Endometrial microvascular endothelial cells (primary cell): ENCODE measurements at regions not wholly inside any gene's neighbourhood (a gene's known extent, or its start where the extent isn't known, plus 50 kb on each side); places are given as distances from the start of the nearest gene placed in this dataset.

Source experiments
- in situ Hi-C: cut with HindIII; loops from 2 replicates; pipeline ENCODE4 v1.10.0; 2017; ENCODE audit warnings: low sequenced_read_pairs, low pct_unique_long_range_greater_than_20kb; ENCODE audit errors: inconsistent ontology term

DNA sequence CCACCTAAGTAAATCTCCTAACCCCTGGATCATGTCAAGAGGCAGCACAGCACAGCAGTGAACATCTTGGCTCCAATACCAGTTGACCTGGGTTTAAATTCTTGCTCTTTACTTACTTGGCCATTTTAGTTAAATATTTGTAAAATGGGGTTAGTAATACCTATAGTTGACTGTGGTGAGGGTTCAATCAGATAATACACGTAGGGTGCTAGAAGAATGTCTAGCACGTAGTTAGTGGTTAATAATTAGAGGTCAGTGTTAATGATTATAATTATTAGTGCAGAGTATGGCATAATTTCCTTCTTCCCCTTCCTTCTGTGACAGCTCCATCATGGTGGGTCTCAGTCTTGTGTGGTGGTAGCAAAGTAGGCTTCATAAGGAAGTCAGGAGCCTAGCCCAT lies 520.8 kb downstream of the INSC start:
- in situ Hi-C loops = no loop called here

DNA sequence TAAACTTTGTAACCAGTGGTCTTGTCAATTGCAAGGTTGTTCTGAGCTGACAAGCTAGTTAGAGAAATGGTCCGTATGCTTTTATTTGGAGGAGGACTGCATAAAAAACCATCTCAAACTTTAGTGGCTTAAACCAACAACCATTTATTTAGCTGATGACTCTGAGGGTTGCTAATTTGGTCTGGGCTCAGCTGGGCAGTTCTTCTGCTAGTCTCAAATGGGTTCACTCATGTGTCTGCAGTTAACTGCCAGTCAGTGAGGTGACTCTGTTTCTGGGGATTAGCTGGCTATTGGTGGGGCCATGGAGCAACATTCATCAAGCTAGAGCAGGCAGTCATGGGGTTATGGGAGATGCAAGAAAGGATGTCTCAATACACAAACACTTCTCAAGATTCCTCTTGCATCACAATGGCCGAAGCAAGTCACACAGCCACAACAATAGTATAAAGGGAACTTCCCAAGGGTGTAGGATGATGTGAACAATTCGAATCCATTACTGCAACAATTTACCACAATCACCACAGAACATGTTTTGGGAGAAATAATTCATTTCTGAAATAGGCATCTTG lies 521.9 kb downstream of the INSC start:
- in situ Hi-C loops = no loop called here

DNA sequence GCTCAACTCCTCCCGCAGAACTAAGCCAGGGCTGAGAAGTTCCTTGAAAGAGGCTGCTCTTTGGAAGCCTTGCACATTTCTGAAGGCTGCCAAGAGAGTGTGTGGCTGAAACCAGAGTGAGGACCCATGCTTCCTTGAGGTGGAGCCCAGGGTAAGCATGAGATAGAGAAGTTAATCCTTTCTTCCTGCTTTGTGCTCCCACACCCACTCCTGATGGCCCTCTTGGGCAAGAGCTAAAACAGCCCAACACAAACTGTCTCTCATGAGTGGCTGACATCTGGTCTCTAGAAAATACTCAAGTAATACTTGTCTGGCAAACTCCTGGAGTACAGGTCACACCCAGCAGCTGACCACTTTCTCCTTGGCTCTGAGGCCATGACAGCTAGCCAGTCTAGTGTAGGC lies 523.7 kb downstream of the INSC start:
- in situ Hi-C loops = no loop called here

DNA sequence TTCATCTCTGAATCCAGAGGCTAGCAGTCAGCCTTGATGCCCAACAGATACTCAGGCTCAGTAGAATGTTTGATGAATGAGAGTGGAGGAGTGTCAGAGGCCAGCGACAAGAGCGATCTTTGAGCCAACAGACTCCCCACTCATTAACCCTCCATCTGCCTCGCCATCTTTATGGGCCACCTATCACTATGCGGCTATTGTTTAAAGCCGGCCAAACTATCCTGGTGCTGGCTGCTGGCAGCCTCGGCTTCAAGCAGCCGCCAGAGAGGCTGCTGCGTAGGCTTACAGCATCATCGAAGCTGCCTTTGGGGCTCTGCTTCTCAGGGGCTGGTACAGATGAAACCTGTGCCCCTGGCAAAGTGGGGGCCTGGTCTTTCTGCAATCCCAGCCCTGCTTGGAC lies 525.6 kb downstream of the INSC start:
- in situ Hi-C loops = no loop called here

DNA sequence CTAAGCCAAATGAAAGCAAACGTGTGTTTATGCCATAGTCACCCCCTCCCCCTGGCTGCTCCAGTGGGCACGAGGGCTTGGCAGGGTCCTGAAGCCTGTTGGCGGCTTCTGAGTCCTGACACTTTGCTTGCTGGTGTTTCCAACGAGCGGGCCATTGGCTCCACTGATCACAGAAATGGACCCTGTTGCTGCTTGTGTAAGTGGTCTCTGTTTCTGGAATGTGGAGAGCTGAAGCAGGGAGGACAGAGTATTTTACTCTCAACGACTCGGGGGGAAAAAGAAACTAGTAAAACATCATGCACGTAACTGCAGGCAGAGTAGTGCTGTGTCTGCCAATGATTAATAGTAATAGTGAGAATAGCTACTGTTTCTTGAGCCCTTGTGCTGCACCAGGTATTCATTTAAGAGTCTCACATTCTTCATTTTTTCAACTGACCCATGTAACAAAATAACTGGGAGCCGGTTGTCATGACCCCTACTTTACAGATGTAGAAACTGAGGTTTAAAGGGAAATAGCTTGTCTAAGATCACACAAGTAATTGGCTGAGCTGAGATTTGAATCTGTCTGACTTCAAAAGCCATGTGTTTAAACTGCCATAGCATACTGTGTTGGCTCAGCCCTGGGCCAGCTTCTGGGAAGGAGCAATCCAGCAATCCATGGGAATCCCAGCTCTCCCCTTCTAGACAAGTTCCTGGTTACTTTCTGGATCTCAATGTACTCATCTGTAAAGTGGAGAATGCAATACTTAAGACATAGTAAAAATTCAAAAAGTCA lies 526.7 kb downstream of the INSC start:
- in situ Hi-C loops = no loop called here

DNA sequence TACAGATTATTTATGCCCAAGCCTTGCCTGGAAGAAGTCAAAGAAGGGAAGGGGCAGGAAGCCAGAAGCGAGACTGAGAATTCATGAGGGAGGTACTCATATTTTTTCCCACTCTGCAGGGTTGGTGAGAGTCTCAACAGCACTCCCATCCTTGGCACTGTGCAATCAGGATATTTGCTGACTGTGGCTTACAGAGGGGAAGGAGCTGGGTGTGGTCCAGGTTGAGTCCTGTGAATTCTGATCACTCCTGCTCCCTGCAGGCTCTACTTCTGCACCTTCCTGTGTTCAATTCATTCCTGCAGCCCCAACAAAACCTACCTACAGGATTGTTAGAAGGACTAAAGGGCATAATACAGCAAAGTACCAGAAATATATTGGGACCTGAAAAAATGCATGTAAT lies 530.5 kb downstream of the INSC start:
- in situ Hi-C loops = no loop called here

DNA sequence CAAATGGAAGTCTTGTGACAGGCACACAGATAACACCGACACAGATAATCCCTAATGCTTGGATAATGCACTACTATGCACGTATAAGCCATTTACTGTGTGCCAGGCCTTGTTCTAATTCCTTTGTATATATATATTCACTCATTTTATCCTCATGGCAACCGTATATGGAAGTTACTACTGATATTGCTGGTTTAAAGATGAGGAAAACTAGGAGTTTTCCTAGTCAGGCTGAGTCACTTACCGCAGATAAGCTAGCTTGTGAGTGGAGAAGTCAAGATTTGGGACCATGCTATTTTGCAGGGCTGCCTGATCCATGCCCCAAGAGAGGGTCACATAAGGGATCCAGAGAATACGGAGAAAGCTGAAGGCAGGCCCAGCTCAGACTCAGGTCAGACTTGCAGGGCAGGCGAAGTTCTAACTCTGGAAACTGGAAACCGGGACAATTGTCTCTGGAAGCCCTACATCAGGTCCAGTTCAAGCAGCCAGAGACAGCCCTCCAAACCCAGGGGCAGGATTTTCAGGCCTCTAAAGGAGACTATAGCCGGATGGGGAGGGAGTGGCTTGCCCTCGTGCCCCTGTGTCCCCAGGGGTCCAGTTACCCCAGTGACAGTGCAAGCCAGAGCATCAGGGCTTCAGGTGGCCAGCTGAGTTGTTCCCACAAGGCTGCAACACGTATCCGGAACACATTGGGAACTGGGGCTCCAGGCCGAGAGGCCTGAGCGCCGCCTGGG lies 534.8 kb downstream of the INSC start:
- in situ Hi-C loops = no loop called here

DNA sequence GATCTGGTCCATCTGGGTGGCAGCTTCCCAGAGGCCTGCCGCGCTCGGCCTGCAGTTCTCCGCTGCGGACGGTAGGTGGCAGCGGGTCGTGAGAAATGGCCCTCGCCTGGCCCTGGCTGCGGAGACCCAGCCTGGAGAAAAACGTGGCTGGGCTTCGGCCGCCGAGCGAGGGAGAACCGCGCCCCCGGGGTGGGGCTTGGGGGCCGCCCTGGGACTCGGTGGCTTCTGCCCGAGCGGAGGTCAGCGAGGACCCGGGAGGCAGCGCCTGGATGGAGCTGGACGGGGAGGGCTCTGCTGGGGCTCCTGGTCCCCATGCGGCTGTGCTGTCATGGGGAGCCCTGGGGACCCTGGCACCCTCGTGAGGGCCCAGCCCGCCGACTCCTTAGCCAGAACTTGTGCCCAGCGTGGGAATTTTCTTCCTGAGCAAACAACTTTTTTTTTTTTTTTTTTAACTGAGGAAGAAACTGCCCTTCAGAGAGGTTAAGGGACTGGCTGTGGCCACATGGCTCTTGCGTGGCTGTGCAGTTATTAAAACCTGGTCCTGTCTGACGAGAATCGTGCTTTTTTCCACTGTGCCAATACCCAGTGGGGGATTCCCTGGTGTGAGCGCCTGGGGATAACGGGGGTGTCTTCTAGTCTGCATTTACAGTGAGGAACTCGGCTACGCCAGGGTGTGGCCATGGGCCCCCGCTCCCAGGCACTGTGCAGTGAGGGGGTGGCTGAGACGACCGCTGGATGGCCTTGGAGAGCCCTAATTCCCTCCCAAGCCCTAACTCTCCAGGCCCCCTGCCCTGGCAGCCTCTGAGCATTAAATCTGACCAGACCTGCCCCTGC lies 535.6 kb downstream of the INSC start:
- in situ Hi-C loops = no loop called here

DNA sequence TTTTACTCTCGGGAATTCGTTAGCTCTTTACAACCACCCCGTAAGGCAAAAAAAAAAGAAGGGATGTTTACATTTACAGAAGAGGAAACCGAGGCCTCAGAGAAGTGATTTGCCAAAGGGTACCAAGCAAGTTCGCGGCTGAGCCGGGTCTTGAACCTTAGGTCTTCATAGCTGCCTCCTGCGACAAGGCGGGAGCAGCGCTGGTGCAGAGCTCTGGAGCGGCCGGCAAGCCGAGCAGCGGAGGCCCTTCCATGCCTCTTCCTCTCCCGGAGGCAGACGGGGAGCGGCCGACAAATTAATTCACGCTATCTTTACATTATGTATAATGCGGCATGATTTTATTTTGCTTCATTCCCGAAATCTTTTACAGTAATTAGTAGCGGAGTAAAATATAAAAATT lies 536.3 kb downstream of the INSC start:
- in situ Hi-C loops = no loop called here

DNA sequence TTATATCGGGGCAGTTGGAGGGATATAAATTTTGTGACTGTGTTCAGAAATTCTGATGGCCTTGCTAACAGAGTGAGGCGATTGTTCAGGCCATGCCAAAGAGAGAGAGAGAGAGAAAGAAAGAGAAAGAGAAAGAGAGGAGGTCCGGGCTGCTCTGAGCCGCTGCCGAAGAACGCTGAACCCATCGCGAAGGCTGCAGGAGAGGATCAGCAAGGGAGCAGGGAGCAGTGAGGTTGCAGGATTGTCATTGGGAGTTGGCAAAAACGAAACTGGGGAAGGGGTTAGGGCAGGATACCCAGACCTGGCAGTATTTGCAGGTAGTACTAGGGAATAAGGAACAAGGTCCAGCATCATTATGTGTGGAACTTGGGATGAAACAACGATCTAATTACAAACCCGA lies 537.1 kb downstream of the INSC start:
- in situ Hi-C loops = no loop called here

DNA sequence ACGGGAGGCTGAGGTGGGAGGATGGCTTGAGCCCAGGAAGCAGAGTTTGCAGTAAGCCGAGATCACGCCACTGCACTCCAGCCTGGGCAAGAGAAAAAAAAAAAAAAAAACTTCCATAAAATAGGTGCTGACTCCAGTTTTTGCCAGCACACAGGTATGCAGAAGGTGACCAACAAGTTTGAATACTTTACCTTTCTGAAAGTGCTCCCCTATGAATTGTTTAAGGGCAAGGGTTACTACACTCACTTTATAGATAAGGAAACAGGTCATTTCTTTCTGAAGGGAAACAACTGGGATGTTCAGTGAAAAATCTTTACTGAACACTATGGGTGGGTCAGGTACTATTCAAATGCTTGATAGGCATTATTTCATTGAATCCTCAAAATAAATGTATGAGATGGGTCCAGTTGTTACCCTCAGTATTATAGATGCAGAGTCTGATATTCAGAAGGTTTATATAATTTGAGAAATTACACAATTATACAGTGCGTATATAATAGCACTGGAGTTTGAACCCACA lies 538.5 kb downstream of the INSC start:
- in situ Hi-C loops = no loop called here

DNA sequence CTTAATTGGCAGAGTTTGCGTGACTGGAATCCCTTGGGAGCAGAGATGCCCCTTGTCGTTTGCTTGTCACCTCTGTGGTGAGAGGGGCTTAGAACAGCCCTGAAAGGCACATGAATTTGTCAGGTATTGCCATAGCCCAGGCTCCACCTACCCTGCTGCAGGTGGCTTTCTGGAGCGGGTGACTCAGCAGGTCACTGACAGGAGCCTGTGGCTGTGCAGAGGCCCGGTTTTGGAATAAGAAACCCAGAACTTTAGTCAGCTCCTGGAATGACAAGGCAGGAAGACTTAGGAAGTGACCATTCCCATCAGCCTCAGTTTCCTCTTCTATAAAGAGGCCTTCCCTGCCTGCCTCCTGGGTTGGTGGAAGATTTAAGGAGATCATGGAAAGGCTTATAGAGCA lies 539.7 kb downstream of the INSC start:
- in situ Hi-C loops = no loop called here

DNA sequence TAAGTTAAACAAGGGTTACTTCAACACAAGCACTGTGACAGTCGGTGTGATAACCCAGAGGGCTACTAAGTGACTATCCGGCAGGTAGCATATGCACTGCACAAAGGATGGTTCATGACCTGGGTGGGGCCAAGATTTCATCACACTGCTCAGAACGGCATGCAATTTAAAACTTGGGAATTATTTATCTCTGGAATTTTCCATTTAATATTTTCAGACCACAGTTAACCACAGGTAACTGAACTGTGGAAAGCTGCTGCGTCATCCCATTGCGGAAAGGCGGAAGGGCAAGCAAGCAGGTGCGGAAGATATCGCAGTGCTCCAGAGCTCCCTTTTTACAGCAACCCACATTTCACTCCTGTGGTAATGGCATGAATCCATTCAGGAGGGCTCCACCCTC lies 540.8 kb downstream of the INSC start:
- in situ Hi-C loops = no loop called here

DNA sequence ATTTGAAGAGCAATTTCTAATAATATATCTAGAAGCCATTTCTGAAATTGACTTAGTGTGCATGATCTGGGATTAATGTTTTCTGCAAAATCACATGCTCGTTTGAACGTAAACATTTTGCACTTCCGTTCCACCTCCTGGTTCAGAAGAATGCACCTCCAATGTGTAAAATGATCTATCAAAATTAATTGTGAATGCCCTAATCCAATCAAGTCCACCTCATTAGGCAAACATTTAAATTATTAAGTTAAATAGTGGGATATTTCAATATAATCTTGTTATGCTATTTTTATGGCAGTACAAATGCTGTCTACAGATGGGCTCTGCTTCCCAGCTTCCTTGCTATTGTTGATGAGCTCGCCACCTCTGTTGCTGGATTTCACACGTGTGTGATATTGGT lies 542.5 kb downstream of the INSC start:
- in situ Hi-C loops = no loop called here

DNA sequence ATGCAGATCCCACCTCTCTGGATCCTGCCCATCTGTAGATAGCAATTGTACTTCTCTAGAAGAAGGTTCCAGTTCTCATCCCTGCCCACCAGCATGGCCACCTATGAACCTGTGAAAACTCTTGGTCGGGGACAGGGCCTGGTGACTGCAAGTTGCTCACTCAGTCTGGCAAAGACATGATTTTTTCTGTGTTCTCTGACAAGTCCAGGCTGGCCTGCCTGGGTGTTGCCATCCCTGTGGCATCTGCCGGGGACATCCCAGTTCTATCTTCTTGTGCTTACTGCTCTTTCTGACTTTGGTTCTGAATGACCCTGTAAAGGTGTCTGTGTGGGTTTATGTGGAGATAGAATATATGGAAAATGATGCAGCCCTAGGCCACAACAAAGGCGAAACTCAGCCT lies 545.8 kb downstream of the INSC start:
- in situ Hi-C loops = no loop called here

DNA sequence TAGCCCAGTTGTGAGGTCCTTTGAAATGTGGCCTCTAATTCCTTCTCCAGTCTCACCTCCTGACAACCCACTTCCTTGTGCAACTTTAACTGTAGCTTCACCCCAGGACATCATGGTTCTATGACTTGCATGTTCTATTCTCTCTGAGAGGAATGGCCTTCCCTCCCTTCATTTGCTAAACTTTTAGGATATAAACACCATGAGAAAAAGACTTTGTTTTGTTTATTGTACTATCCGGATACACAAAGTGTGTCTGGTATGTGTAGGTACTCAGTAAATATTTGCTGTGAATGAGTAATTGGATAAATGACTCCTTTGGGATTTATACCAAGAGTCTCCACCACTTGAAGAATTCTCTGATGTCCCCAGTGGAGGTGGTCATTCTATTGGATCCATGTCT lies 547.6 kb downstream of the INSC start:
- in situ Hi-C loops = no loop called here

DNA sequence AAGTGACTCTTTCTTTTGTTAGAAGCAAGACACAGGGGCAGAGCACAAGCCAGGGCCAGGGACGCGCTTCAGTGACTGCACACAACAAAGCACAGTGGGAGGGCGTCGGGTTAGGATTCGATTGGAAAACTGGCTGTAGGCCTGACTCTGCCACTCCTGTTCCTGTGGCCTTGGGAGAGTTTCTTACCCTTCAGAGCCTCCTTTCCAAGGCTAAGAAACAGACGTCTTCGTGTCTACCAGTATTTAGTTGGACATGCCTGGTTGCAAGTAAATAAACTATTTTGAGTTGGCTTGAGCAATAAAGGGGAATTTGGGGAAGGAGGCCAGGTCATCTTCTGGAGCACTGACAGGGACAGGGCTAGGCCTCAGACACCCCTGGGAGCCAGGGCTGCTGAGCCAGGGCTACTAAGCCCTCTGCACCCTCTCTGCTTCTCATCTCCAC lies 549.1 kb downstream of the INSC start:
- in situ Hi-C loops = no loop called here

DNA sequence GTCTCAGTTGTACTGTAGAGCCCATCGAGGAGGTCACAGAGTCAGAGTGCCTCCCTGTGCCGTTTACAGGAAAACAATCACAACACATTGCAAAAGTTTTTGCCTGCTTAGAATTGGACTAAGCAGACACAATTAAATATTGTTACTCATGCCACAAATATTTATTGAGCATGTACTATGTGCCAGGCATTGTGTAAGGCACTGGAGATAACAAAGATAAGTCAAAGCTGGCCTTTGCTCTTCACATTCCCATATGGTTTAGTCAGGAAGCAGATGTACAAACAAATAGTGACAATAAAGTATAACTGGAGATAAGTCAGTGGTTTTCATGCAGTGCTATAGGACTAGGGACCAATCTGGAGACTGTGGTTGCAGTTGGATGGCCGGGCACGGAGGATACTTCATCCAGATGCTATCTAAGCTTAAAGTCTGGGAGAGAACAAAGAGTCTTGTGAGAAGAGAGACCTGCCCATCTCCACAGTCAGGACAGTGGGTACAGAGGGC lies 550.7 kb downstream of the INSC start:
- in situ Hi-C loops = no loop called here

DNA sequence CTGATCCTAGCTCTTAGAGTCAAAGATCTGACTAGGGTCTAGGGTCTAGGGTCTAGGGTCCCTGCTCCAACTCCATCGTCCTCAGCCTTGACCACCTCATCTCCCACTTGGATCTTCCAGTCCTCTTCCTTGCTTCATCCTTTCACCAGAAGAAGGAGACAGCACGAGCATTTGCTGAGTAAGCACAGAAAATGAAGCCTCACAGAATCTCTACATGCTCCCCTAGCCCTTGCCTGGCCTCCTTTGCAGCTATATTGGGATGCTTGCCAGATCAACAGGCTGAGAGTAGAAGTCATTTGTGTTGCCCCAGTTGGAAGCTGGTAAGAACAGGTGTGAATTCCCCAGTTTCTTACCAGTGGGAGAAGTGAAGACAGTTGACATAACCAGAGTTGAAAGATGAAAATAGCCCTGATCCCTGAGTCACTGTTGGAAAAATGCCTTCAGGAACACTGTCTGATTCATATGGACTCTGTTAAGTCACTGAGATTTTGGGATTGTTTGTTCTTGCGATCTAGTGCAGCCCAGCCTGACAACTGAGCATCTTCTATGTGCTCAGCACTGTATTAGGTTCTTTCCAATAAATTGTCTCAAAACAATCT lies 552.5 kb downstream of the INSC start:
- in situ Hi-C loops = no loop called here
